ENCODE measurements at regions not wholly inside any gene's neighbourhood (a gene's known extent, or its start where the extent isn't known, plus 50 kb on each side); places are given as distances from the start of the nearest gene placed in this dataset.

DNA sequence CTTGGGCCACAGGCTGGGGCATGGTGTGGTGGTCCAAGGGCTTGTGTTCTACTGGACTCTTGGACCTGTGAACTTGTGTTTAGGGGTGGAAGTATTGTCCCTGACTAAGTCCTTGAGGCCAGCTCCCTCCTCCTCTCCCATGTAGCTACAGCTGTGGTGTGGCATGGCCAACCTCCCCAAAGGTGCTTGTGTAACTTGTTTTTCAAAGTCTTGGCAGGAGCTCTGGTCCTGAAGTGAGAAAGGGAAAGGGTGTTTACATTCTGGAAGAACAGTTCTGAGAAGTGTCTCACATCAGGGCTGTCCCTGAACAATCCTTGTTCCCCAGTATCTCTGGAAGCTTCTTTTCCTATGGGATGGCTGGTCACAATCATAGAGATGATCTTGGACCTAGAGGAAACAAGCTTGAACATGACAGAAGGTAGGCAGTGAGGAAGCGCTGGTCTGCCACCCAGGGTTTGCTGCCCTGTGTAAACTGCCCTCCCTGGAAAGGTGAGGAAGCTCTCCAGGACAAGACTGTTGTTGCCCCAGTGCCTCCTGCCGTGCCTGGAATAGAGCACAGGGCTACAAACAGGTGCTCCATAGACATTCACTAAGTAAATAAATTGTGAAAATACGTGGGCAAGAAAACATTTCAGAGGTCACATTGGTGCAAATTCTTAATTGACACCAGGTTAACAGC lies 64.6 kb upstream of the KLF9 start:
- H3K9ac ChIP-seq (ENCODE audit: low read depth, low read length): peak overlapping the region; percentile 92
- no peaks in the 10 kb centered on the region for H3K36me3 ChIP-seq (ENCODE audit: insufficient read depth, low read length)
- H3K27me3 ChIP-seq (ENCODE audit: control insufficient read depth, insufficient read depth, low read length): no peaks in the 10 kb centered on the region
- peak overlapping the region; percentile 77 for H3K4me2 ChIP-seq (ENCODE audit: low read length)
- no peaks in the 10 kb centered on the region for H3K9me3 ChIP-seq (replicated peaks; ENCODE audit: low read length)
- H3K4me1 ChIP-seq (ENCODE audit: control insufficient read depth, insufficient read depth, low read length): peaks cover 77% of the 10 kb centered on the region
- peak overlapping the region; percentile 21 for H3K4me3 ChIP-seq (ENCODE audit: low read length)

DNA sequence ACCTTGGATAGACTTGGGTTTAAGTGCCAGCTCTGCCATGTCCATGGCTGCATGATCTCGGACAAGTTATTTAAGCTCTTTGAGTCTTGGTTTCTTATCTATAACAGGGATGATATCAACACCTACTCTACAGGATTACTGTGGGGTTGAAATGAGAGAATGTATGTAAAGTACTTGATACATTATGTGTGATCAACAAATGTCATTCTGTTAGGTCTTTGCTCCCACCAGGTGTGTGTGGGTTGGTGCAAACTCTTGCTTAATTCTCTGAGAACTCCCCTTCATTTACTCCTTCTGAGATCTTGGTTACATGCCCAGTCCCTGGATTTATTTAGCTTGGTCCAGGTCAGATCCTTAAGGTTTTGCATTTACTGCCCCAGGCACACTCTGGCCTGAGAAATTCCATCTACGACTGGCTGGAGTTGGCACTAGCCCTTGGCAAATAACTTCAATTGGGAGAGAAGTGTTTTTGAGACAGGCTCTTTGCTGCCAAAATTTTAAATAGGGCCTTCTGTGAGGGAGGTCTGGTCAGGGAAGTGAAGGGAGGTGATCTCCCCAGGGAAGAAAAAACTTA lies 63.5 kb upstream of the KLF9 start:
- no peaks in the 10 kb centered on the region for H3K36me3 ChIP-seq (ENCODE audit: insufficient read depth, low read length)
- no peaks in the 10 kb centered on the region for H3K9me3 ChIP-seq (replicated peaks; ENCODE audit: low read length)
- H3K27me3 ChIP-seq (ENCODE audit: control insufficient read depth, insufficient read depth, low read length): no peaks in the 10 kb centered on the region
- H3K4me2 ChIP-seq (ENCODE audit: low read length): no peak overlapping the region
- no peak overlapping the region for H3K4me3 ChIP-seq (ENCODE audit: low read length)
- H3K4me1 ChIP-seq (ENCODE audit: control insufficient read depth, insufficient read depth, low read length): peaks cover 66% of the 10 kb centered on the region
- no peak overlapping the region for H3K9ac ChIP-seq (ENCODE audit: low read depth, low read length)

DNA sequence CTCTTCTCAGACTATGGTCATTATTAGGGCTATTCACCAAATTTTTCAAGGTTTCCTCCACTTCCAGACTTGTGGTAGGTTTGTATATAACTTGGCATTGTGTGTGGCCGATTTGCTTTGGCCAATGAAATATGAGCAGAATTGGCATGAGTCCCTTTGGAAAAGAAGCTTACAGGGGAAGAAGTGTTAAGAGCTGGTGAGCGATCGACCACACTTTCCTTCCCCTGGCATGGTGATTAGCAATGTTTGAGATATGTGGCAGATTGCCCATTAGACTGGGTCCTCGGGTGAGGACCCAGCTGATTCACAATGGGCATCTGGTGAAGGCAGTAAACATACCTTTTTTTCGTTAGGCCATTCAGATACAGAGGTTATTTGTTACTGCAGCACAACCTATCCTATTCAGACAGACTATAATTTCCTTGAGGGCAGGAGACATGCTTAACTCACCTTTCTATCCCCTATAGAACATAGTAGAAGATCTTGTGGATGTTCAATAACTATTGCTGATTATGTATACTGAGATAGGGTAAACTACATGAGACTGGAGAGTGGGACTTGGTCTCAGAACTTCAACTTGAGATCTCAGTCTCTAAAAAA lies 62.8 kb upstream of the KLF9 start:
- Histone ChIP-seq H3K9me3 (replicated peaks; ENCODE audit: low read length) (no peaks in the 10 kb centered on the region), H3K4me3 (ENCODE audit: low read length) (no peak overlapping the region), H3K27me3 (ENCODE audit: control insufficient read depth, insufficient read depth, low read length) (no peaks in the 10 kb centered on the region), H3K4me1 (ENCODE audit: control insufficient read depth, insufficient read depth, low read length) (peaks cover 64% of the 10 kb centered on the region), H3K4me2 (ENCODE audit: low read length) (no peak overlapping the region), H3K9ac (ENCODE audit: low read depth, low read length) (no peak overlapping the region), H3K36me3 (ENCODE audit: insufficient read depth, low read length) (no peaks in the 10 kb centered on the region)

DNA sequence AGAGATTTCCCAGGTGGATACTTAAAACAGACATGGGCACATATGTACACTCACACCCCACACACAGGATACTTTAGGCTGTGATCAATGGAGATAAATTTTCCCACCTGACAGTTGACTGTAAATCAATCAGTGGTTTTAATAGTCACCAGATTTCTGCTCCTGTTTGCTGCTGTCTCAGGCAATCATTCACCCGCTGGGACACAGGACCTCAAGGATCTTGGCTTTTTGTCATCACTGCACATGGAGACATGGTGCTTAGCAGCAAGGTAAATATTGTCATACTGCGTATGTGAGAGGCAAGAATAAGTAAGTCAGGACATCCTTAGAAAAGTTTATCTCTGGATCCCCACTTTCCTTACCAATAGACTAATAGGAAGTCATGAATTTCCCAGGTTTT lies 60.8 kb upstream of the KLF9 start:
- no peak overlapping the region for H3K4me3 ChIP-seq (ENCODE audit: low read length)
- no peaks in the 10 kb centered on the region for H3K9me3 ChIP-seq (replicated peaks; ENCODE audit: low read length)
- H3K36me3 ChIP-seq (ENCODE audit: insufficient read depth, low read length): no peaks in the 10 kb centered on the region
- H3K27me3 ChIP-seq (ENCODE audit: control insufficient read depth, insufficient read depth, low read length): no peaks in the 10 kb centered on the region
- H3K4me2 ChIP-seq (ENCODE audit: low read length): no peak overlapping the region
- H3K9ac ChIP-seq (ENCODE audit: low read depth, low read length): no peak overlapping the region
- H3K4me1 ChIP-seq (ENCODE audit: control insufficient read depth, insufficient read depth, low read length): peaks cover 54% of the 10 kb centered on the region

DNA sequence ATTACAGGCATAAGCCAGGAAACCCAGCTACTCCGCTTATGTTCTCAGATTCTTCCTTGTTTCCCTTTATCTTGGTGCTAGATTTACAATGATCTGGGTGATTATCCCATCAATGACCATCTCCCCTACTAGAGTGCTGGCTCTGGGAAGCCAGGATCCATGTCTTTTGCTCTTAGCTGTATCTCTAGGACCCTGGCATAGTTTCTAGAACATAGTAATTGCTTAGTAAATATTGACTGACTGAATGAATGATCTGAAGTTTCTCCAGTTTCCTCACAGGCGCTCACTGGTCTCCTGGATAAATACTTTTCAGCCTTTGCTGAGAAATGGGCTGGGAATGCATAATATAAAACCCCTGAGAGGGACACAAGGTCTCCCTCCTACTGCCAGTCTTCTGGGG lies 60.0 kb upstream of the KLF9 start:
- H3K4me1 ChIP-seq (ENCODE audit: control insufficient read depth, insufficient read depth, low read length): peaks cover 51% of the 10 kb centered on the region
- no peak overlapping the region for H3K4me3 ChIP-seq (ENCODE audit: low read length)
- no peak overlapping the region for H3K9ac ChIP-seq (ENCODE audit: low read depth, low read length)
- H3K36me3 ChIP-seq (ENCODE audit: insufficient read depth, low read length): no peaks in the 10 kb centered on the region
- no peaks in the 10 kb centered on the region for H3K9me3 ChIP-seq (replicated peaks; ENCODE audit: low read length)
- no peaks in the 10 kb centered on the region for H3K27me3 ChIP-seq (ENCODE audit: control insufficient read depth, insufficient read depth, low read length)
- H3K4me2 ChIP-seq (ENCODE audit: low read length): no peak overlapping the region

DNA sequence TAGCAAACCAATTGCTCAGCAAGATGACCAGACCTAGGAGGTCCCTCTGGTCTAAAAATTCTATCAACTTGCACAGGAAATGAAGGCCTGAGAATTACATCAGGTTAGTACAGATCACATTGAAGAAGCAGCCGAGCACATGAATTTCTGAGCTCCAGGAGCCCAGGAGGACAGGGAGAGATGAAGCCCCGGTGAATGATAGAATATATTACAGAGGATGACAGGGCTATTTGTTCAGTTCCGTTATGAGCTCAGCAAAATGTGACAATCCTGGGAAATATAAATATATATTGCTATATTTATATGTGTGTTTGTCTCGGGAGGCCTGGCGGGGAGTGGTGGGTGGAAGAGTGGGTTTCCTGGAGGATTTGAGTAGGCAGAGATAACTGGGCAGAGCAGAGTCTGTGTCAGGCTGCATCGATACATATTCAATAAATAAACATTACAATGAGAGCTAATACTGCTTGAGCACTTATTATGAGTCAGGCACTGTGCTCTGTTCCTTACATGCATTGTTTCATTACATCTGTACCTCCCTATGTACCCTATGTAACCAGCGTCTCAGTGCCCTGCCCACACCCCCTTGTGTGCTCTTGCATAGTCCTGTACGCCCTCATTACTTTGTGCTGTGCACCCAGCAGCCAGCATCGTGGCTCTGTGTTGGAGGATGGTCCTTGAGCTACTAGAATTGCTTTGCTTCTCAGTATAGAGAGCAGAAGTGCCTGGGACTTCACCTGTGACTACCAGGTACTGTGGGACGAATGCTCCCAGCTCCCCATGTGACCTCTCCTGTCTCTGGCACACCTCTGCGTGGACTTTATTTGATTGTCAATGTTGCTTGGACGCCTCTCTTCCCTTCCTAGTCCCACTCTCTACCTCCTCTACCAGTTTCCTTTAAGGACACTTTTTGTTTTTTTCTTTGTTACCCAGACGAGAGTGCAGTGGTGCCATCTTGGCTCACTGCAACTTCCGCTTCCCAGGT lies 58.1 kb upstream of the KLF9 start:
- no peaks in the 10 kb centered on the region for H3K9me3 ChIP-seq (replicated peaks; ENCODE audit: low read length)
- H3K27me3 ChIP-seq (ENCODE audit: control insufficient read depth, insufficient read depth, low read length): no peaks in the 10 kb centered on the region
- peaks cover 38% of the 10 kb centered on the region for H3K4me1 ChIP-seq (ENCODE audit: control insufficient read depth, insufficient read depth, low read length)
- peak overlapping the region; percentile 35 for H3K9ac ChIP-seq (ENCODE audit: low read depth, low read length)
- H3K36me3 ChIP-seq (ENCODE audit: insufficient read depth, low read length): no peaks in the 10 kb centered on the region
- H3K4me2 ChIP-seq (ENCODE audit: low read length): no peak overlapping the region
- H3K4me3 ChIP-seq (ENCODE audit: low read length): no peak overlapping the region

DNA sequence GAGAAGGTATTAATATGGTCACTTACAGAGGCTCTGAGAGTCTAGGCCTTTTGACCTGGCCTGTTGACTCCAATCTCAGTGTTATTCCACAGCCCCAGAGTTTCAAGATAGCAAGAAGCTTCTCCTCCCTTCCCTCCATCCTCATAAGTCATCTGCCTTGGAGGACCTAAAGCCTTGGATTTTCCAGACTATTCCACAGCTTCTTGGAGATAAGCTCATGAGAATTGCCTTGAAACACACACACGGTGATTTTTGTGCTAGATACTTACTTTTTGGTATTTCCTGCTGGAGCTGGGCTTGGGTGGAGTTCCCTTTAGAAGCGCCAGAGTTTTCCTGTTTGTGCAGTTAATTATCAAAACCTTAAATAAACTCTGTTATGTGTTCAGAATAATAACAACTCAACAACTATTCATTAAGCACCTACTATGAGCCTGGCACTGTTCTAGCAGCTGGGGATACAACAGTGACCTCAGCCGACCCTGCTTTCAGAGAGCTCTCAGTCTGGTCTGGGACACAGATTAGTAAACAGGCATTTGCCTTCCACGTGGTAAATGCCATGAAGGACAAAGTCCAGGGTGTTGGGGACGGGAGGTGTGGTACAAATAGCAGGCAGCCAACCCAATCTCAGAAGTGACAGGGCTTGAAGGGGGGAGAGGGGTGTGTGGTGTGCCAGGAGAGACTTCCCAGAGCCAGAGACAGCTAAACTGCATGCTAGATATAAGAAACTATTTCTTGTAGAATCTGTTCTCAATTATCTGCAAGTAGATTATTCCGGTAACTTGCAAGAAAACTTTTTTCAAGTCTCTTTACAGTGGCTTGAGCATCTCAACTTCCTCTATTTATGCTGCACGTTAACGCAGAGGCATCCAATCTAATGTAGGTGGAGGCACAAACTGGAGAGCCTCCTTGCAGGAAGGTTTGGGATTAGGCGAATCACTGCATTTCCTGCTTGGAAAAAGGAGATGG lies 55.9 kb upstream of the KLF9 start:
- Histone ChIP-seq H3K9me3 (replicated peaks; ENCODE audit: low read length) (no peaks in the 10 kb centered on the region), H3K4me3 (ENCODE audit: low read length) (no peak overlapping the region), H3K36me3 (ENCODE audit: insufficient read depth, low read length) (no peaks in the 10 kb centered on the region), H3K9ac (ENCODE audit: low read depth, low read length) (no peak overlapping the region), H3K27me3 (ENCODE audit: control insufficient read depth, insufficient read depth, low read length) (no peaks in the 10 kb centered on the region), H3K4me2 (ENCODE audit: low read length) (no peak overlapping the region), H3K4me1 (ENCODE audit: control insufficient read depth, insufficient read depth, low read length) (peaks cover 47% of the 10 kb centered on the region)

DNA sequence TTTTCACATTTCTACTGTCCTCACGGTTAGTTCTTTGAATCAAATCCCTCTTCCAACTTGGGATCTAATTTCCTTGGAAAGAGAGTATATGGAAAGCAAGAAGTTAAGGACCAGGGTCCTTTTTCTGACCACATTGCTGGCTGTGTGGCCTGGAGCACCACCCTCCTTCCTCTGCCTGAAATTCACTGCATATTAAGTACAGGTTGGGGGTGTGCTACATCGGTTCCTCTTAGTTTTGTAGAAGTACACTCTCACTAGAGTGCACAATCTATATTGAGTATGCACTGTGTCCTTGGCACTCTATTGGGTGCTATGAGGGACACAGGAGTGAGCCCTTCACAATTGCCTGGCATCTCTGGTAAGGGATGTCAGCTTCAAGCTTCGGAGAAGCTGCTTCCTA lies 53.8 kb upstream of the KLF9 start:
- no peak overlapping the region for H3K4me2 ChIP-seq (ENCODE audit: low read length)
- no peaks in the 10 kb centered on the region for H3K27me3 ChIP-seq (ENCODE audit: control insufficient read depth, insufficient read depth, low read length)
- no peaks in the 10 kb centered on the region for H3K9me3 ChIP-seq (replicated peaks; ENCODE audit: low read length)
- H3K4me1 ChIP-seq (ENCODE audit: control insufficient read depth, insufficient read depth, low read length): peaks cover 45% of the 10 kb centered on the region
- no peak overlapping the region for H3K4me3 ChIP-seq (ENCODE audit: low read length)
- H3K9ac ChIP-seq (ENCODE audit: low read depth, low read length): no peak overlapping the region
- H3K36me3 ChIP-seq (ENCODE audit: insufficient read depth, low read length): no peaks in the 10 kb centered on the region

DNA sequence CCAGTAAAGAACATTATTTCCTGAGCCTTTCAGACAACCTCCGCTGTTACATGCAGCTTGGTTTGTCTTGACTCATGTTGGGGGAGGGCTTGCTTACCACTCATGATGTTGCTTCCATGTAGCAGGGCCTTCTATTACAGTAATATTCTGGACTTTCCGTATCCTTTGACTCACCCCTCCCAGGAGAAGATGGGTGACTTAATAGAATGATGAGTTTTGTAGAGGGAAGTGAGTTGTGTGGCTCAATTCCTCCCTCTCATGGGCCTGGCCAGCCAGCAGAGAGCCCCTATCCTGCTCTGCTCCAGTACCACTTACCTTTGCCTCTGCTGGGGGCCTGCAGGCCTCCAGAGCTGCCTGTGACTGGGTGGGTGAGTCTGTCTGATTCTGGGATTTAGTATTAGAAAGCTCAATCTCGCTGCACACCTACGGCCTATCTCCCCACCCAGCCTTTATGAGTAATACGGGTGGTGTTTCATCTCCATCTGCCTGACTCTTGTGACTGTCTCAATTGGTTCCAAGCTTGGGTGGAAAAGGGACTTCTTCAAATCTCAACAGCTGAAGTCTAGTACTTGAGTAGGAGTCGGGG lies 52.6 kb upstream of the KLF9 start:
- Histone ChIP-seq H3K9ac (ENCODE audit: low read depth, low read length) (peak overlapping the region; percentile 16), H3K4me1 (ENCODE audit: control insufficient read depth, insufficient read depth, low read length) (peaks cover 48% of the 10 kb centered on the region), H3K4me3 (ENCODE audit: low read length) (no peak overlapping the region), H3K4me2 (ENCODE audit: low read length) (peak overlapping the region; percentile 17), H3K36me3 (ENCODE audit: insufficient read depth, low read length) (no peaks in the 10 kb centered on the region), H3K9me3 (replicated peaks; ENCODE audit: low read length) (no peaks in the 10 kb centered on the region), H3K27me3 (ENCODE audit: control insufficient read depth, insufficient read depth, low read length) (no peaks in the 10 kb centered on the region)

DNA sequence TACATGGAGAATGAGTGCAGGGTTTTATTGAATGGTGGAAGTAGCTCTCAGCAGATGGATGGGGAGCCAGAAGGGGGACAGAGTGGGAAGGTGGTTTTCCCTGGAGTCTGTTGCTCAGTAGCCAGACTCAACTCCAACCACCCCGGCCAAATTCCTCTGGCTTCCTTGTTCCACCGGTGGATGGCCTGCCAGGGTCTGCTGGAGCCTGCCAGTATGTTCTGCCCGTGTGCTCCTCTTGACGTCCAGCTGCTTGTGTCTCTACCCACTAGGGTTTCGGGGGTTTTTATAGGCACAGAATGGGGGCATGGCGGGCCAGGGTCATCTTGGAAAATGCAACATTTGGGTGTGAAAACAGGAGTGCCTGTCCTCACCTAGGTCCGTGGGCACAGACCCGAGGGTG lies 51.4 kb upstream of the KLF9 start:
- H3K9ac ChIP-seq (ENCODE audit: low read depth, low read length): no peak overlapping the region
- H3K4me2 ChIP-seq (ENCODE audit: low read length): no peak overlapping the region
- H3K36me3 ChIP-seq (ENCODE audit: insufficient read depth, low read length): no peaks in the 10 kb centered on the region
- no peak overlapping the region for H3K4me3 ChIP-seq (ENCODE audit: low read length)
- no peaks in the 10 kb centered on the region for H3K9me3 ChIP-seq (replicated peaks; ENCODE audit: low read length)
- H3K27me3 ChIP-seq (ENCODE audit: control insufficient read depth, insufficient read depth, low read length): no peaks in the 10 kb centered on the region
- peaks cover 46% of the 10 kb centered on the region for H3K4me1 ChIP-seq (ENCODE audit: control insufficient read depth, insufficient read depth, low read length)

All from skeletal muscle satellite cell (primary cell).